H54 (cell line): ENCODE measurements at regions not wholly inside any gene's neighbourhood (a gene's known extent, or its start where the extent isn't known, plus 50 kb on each side); places are given as distances from the start of the nearest gene placed in this dataset.
"Not testable (repeated sequence)": the region's sequence is repeated elsewhere in the genome, so short reads cannot be mapped to it uniquely, and the experiment has no call there.

Source experiments
- DNase-seq: peaks from one replicate; pipeline ENCODE4 v3.0.0; 2011; ENCODE audit warnings: low spot score, mixed read lengths; ENCODE audit not compliant: insufficient read length
- FAIRE-seq: peaks from 3 replicates; lab custom pipeline; 2011; peaks lifted over from hg19 to GRCh38; lab: Jason Lieb, UNC
- POLR2A ChIP-seq: IDR thresholded peaks from 2 replicates; pipeline ENCODE4 v1.6.1; 2011; ENCODE audit warnings: low read depth, mild to moderate bottlenecking, low read length

GRCh38 chr9:118644066-118644465 is 725.2 kb downstream of the BRINP1 start:
- no peak for DNase-seq
- no peak for FAIRE-seq
- TF ChIP-seq POLR2A, result no peak

GRCh38 chr9:118647331-118647730 is 721.9 kb downstream of the BRINP1 start:
- peak; percentile 78 for FAIRE-seq
- DNase-seq, result no peak
- no peak for TF ChIP-seq POLR2A

- TF ChIP-seq POLR2A, result no peak
- DNase-seq (no peak), FAIRE-seq (no peak)
These were observed 718.8 kb downstream of the BRINP1 start for GRCh38 chr9:118650417-118650816.

- no peak for DNase-seq
- no peak for TF ChIP-seq POLR2A
- FAIRE-seq, result peak; percentile 91
These were observed 717.7 kb downstream of the BRINP1 start for GRCh38 chr9:118651511-118651910.

- DNase-seq, result no peak
- no peak for FAIRE-seq
These were observed 717.0 kb downstream of the BRINP1 start for GRCh38 chr9:118652258-118652657.

GRCh38 chr9:118652912-118653311 is 716.3 kb downstream of the BRINP1 start:
- no peak for FAIRE-seq
- no peak for DNase-seq
- no peak for TF ChIP-seq POLR2A

More at GRCh38 chr9:118652258-118652657, 717.0 kb downstream of the BRINP1 start:
- no peak for TF ChIP-seq POLR2A

GRCh38 chr9:118659011-118659410 is 710.2 kb downstream of the BRINP1 start:
- FAIRE-seq (peak; percentile 27), DNase-seq (no peak)
- no peak for TF ChIP-seq POLR2A

- no peak for TF ChIP-seq POLR2A
- FAIRE-seq (no peak), DNase-seq (no peak)
These were observed 703.9 kb downstream of the BRINP1 start for GRCh38 chr9:118665226-118665919.

- FAIRE-seq (no peak), DNase-seq (no peak)
- TF ChIP-seq POLR2A, result no peak
These were observed 699.0 kb downstream of the BRINP1 start for GRCh38 chr9:118670011-118670953.

- DNase-seq (no peak), FAIRE-seq (no peak)
- no peak for TF ChIP-seq POLR2A
These were observed 694.3 kb downstream of the BRINP1 start for GRCh38 chr9:118674942-118675341.

GRCh38 chr9:118677936-118678653 is 691.1 kb downstream of the BRINP1 start:
- FAIRE-seq, DNase-seq: not testable (repeated sequence)

GRCh38 chr9:118686959-118687358 is 682.3 kb downstream of the BRINP1 start:
- no peak for TF ChIP-seq POLR2A
- FAIRE-seq (peak; percentile 27), DNase-seq (no peak)

- TF ChIP-seq POLR2A, result no peak
- FAIRE-seq, result no peak
These were observed 680.0 kb downstream of the BRINP1 start for GRCh38 chr9:118689280-118689679.

GRCh38 chr9:118692613-118693012 is 676.6 kb downstream of the BRINP1 start:
- no peak for TF ChIP-seq POLR2A
- FAIRE-seq (no peak), DNase-seq (no peak)

More at GRCh38 chr9:118689280-118689679, 680.0 kb downstream of the BRINP1 start:
- DNase-seq, result no peak
